Testis (tissue), 2 donors: ENCODE measurements at regions not wholly inside any gene's neighbourhood (a gene's known extent, or its start where the extent isn't known, plus 50 kb on each side); places are given as distances from the start of the nearest gene placed in this dataset.

Experiments used
- DNase-seq: peaks from one replicate; pipeline ENCODE4 v3.0.0-alpha.2; 2019
- H3K27ac ChIP-seq, 2 donors: fragments of 200-600 bp; sonication (generic); one replicate each; pipeline ENCODE4 v1.5.1; 2019
- H3K27me3 ChIP-seq: fragments of 200-600 bp; sonication (generic); one replicate; pipeline ENCODE4 v1.5.1; 2019
- H3K36me3 ChIP-seq: fragments of 200-600 bp; sonication (generic); one replicate; pipeline ENCODE4 v1.5.1; 2017; ENCODE audit warnings: low read depth; ENCODE audit errors: missing control alignments
- H3K4me1 ChIP-seq: fragments of 200-600 bp; sonication (generic); one replicate; pipeline ENCODE4 v1.5.1; 2019
- H3K4me3 ChIP-seq, 2 donors: fragments of 200-600 bp; sonication (generic); one replicate each; pipeline ENCODE4 v1.5.1; 2017 to 2019
- H3K9me3 ChIP-seq: fragments of 200-600 bp; sonication (generic); one replicate; pipeline ENCODE4 v1.5.1; 2017
- POLR2A ChIP-seq: fragments of 450-650 bp; IDR thresholded peaks from one replicate; pipeline ENCODE4 v1.6.1; 2017; ENCODE audit warnings: antibody characterized with exemption, mild to moderate bottlenecking, moderate library complexity
- WGBS, 2 donors: methylation state at CpG; one replicate each; pipeline ENCODE4 v1.1.5; 2018; 5-methylcytosine and 5-hydroxymethylcytosine counted together
- intact Hi-C: fragments of 100-400 bp; cut with DNase I; formaldehyde crosslinking; loops from one replicate; pipeline ENCODE4 v1.15.1; 2023; ENCODE audit warnings: low total_unique reads
- TF ChIP-seq, protein P1 (sequence below), 3 experiments: fragments of 450-650 bp in 2 of 3; fragments of 200-600 bp in 1 of 3; sonication (generic) in 1 of 3; IDR thresholded peaks; one replicate each; pipeline ENCODE4 v1.5.1; 2016 to 2019; ENCODE audit warnings: antibody characterized with exemption in 3 of 3, mild to moderate bottlenecking in 2 of 3, moderate library complexity in 1 of 3

DNA sequence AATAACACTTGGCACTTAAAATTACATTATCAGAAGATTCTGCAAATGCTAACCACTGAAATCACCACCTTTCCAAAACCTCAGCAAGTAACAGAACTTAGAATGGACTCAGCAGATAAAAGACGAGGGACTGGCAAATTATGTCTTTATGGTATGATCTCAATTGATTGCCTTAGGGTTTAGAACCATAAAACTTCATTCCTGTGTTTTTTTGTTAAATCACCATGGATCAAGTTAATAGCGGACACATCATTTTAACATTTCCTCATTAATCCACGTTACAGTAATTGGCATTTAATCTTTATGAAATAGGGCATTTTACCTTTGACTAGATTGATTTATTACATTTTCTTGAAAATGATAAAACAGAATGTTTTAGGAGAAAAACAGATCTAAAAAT, 2070.3 kb downstream of the PCDH9 start:
- no peak for TF ChIP-seq POLR2A
- TF ChIP-seq, protein P1, sequence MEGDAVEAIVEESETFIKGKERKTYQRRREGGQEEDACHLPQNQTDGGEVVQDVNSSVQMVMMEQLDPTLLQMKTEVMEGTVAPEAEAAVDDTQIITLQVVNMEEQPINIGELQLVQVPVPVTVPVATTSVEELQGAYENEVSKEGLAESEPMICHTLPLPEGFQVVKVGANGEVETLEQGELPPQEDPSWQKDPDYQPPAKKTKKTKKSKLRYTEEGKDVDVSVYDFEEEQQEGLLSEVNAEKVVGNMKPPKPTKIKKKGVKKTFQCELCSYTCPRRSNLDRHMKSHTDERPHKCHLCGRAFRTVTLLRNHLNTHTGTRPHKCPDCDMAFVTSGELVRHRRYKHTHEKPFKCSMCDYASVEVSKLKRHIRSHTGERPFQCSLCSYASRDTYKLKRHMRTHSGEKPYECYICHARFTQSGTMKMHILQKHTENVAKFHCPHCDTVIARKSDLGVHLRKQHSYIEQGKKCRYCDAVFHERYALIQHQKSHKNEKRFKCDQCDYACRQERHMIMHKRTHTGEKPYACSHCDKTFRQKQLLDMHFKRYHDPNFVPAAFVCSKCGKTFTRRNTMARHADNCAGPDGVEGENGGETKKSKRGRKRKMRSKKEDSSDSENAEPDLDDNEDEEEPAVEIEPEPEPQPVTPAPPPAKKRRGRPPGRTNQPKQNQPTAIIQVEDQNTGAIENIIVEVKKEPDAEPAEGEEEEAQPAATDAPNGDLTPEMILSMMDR (IDR thresholded peaks at IDR 0.05) = no peak
- Histone ChIP-seq H3K9me3 (no peaks in the 10 kb centered on the region), H3K27ac (no peak overlapping the region), H3K4me3 (no peak overlapping the region), H3K4me1 (no peaks in the 10 kb centered on the region), H3K36me3 (no peaks in the 10 kb centered on the region), H3K27me3 (no peaks in the 10 kb centered on the region)
- WGBS, 2 donors = 51 to 57% methylated on average over 3 of the region's 3 CpGs
- intact Hi-C loops = no loop called here
- no peak for DNase-seq

DNA sequence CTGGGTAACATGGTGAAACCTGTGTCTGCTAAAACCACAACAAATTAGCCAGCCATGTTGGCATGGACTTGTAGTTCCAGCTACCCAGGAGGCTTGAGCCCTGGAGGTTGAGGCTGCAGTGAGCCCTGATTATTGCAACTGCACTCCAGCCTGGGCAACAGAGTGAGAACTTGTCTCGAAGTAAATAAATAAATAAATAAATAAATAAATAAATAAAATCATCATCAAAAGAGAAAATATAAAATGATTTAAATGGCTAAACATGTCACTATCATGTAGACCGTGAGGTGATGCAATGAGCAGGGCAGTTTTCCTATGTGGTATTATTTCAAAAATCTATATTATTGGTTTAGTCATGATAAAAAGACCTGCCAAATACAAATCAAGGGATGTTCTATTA, 2074.3 kb downstream of the PCDH9 start:
- H3K9me3 ChIP-seq = no peaks in the 10 kb centered on the region
- WGBS, 2 donors = 92 to 95% methylated on average over 2 of the region's 2 CpGs
- no peaks in the 10 kb centered on the region for H3K4me1 ChIP-seq
- TF ChIP-seq, protein P1 (IDR thresholded peaks at IDR 0.05) = no peak
- TF ChIP-seq POLR2A = no peak
- H3K4me3 ChIP-seq = no peak overlapping the region
- no peaks in the 10 kb centered on the region for H3K36me3 ChIP-seq
- no peak overlapping the region for H3K27ac ChIP-seq
- no peaks in the 10 kb centered on the region for H3K27me3 ChIP-seq
- DNase-seq = no peak
- intact Hi-C loops = no loop called here

DNA sequence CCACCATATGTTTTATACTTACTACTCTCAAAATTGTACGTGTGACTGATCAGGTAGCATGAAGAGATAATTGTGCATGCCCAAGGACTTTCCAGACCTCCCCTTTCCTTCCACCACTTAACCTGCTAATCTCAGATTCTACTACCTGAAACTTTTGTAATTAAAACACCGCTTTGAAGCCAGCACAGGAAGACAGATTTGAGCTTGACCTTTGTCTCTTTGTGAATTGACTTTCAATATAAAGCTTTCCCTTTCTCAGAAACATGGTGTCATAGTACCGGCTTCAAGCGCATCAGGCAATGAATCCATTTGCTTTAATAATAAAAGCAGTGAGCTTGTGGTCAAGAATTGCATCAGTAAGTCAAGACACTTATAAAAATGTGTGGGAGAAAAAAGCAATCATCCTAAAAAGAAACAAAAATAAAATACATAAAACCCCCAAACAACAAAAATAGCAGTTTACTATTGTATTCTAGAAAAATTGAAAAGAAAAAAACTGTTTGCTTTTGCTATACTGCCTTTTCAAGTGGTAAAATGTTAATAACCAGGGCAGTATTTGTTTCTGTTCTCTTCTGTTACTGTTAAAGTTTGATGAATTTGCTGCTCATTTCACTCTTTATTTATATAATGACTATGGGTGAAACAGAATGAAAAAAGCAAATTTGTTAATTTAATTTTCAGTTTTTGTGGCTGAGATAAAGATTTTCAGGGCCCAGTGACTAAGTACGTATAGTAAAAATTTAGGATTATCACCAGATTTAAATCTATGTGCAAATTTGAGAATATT, 2075.3 kb downstream of the PCDH9 start:
- intact Hi-C loops = no loop called here

DNA sequence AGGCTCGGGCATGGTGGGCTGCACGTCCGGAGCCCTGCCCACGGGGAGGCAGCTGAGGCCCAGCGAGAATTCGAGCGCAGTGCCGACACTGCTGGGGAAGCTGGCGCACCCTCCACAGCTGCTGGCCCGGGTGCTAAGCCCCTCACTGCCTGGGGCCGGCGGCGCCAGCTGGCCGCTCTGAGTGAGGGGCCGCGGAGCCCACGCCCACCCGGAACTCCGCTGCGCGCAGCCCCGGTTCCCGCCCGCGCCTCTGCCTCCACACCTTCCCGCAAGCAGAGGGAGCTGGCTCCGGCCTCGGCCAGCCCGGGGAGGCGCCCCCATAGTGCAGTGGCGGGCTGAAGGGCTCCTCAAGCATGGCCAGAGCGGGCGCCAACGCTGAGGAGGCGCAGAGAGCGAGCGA, 2080.4 kb downstream of the PCDH9 start:
- Histone ChIP-seq H3K4me1 (no peaks in the 10 kb centered on the region), H3K27me3 (no peaks in the 10 kb centered on the region), H3K9me3 (no peaks in the 10 kb centered on the region), H3K4me3 (peak overlapping the region; percentile 36 to 56), H3K27ac (peak overlapping the region in 1 of 2 donors; percentile 21), H3K36me3 (no peaks in the 10 kb centered on the region)
- TF ChIP-seq, protein P1 (IDR thresholded peaks at IDR 0.05) = no peak
- TF ChIP-seq POLR2A = no peak
- DNase-seq = peak; percentile 23
- intact Hi-C loops = no loop called here
- WGBS, 2 donors = 71 to 78% methylated on average over 10 to 37 of the region's 37 CpGs

More for the DNA sequence above, 2075.3 kb downstream of the PCDH9 start:
- Histone ChIP-seq H3K27me3 (no peaks in the 10 kb centered on the region), H3K4me3 (peak overlapping the region in 1 of 2 donors; percentile 26), H3K4me1 (no peaks in the 10 kb centered on the region), H3K9me3 (no peaks in the 10 kb centered on the region), H3K36me3 (no peaks in the 10 kb centered on the region), H3K27ac (no peak overlapping the region)
- TF ChIP-seq, protein P1 (IDR thresholded peaks at IDR 0.05) = no peak
- no peak for TF ChIP-seq POLR2A
- 69 to 80% methylated on average over 5 of the region's 5 CpGs for WGBS, 2 donors
- no peak for DNase-seq

DNA sequence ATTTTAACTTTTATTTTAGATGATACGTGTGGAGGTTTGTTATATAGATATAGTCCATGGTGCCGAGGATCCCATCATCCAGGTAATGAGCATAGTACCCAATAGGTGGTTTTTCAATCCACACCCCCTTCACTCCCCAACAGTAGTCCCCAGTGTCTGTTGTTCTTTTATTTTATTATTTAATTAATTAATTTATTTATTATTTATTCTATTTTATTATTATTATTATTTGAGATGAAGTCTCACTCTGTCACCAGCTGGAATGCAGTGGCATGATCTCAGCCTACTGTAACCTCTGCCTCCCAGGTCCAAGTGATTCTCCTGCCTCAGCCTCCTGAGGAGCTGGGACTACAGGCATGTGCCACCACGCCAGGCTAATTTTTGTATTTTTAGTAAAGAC, 2086.2 kb downstream of the PCDH9 start:
- TF ChIP-seq, protein P1 (IDR thresholded peaks at IDR 0.05) = no peak
- TF ChIP-seq POLR2A = no peak
- Histone ChIP-seq H3K27ac (no peak overlapping the region), H3K4me1 (no peaks in the 10 kb centered on the region), H3K9me3 (no peaks in the 10 kb centered on the region), H3K36me3 (no peaks in the 10 kb centered on the region), H3K4me3 (no peak overlapping the region), H3K27me3 (no peaks in the 10 kb centered on the region)
- intact Hi-C loops = no loop called here
- no peak for DNase-seq
- WGBS, 2 donors = 94 to 97% methylated on average over 3 of the region's 3 CpGs
